ENCODE measurements at regions not wholly inside any gene's neighbourhood (a gene's known extent, or its start where the extent isn't known, plus 50 kb on each side); places are given as distances from the start of the nearest gene placed in this dataset.
"Not testable (repeated sequence)": the region's sequence is repeated elsewhere in the genome, so short reads cannot be mapped to it uniquely, and the experiment has no call there.

DNA sequence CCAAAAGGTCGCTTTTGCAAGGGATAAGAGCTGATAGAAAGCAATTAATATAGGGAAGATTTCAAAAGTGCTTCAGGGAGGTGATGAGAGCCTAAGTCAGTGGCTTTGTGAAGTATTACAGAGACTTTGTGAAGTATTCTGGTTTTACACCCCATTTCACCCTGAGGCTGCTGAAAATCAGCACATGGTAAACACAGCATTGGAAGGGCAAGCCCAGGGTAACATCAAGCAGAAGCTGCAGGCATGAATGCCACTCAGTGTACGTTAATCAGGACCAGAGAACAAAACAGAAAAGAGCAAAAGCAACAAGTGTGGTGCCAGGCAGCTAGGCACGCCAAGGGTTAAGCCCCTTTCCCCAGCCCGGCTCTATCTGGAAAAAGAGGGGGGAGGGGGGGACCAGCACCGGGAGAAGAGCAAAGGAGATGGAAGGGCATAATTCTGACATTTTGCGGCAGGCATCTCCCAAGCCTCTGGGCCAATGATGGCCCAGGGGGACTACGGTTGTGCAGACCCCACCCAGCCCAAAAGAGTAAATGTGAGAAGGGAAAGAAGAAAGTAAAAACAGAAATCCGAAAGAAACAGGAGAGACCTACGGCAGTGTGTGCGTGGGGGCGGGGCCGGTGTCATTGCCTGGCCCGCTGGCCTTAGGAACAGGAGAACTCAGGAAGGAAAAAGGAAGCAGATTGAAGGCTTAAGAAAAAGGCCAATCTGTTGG lies 58.9 kb downstream of the DHRS2 start:
- no peak for FAIRE-seq

GRCh38 chr14:23695664-23695999 lies 59.5 kb downstream of the DHRS2 start:
- FAIRE-seq: no peak

DNA sequence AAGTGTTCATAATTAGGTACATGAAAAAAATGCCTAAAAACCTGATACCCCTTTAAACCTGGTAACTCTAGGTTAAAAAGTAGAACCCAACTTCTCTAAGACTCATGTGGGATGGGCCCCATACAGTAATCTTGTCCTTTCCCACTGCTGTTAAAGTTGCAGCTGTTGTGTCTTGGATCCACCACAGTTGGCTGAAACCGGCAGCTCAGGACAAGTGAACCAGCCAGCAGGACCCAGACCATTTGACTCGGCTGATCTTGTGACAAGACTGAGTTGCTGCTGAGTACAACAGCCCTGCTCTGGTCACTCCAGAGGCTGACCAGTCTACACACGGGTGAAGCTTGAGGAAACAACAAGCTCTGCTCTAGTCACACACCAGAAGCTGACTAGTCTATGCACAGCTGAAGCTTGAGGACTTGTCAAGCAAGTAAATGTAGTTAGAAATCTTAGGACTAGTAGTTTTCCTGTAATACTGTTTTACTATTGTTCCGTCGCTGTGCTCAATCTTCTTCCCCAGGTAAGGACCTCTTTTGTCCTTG lies 60.6 kb downstream of the DHRS2 start:
- FAIRE-seq: no peak

DNA sequence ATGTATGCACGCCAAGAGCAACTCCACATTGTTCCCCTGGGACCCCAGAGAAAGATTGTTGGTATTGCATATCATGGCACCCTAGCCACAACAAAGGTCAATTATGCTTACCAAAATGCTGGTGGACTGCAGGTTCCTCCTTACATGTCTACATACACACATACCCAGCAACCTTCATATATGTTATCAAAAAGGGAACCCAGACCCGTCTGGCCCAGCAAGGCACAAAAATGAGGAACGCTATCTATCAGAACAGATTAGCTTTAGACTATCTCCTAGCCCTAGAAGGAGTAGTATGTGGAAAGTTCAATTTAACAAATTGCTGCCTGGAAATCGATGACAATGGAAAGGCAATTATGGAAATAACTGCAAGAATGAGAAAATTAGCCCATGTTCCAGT lies 61.5 kb downstream of the DHRS2 start:
- peak; percentile 66 for FAIRE-seq

DNA sequence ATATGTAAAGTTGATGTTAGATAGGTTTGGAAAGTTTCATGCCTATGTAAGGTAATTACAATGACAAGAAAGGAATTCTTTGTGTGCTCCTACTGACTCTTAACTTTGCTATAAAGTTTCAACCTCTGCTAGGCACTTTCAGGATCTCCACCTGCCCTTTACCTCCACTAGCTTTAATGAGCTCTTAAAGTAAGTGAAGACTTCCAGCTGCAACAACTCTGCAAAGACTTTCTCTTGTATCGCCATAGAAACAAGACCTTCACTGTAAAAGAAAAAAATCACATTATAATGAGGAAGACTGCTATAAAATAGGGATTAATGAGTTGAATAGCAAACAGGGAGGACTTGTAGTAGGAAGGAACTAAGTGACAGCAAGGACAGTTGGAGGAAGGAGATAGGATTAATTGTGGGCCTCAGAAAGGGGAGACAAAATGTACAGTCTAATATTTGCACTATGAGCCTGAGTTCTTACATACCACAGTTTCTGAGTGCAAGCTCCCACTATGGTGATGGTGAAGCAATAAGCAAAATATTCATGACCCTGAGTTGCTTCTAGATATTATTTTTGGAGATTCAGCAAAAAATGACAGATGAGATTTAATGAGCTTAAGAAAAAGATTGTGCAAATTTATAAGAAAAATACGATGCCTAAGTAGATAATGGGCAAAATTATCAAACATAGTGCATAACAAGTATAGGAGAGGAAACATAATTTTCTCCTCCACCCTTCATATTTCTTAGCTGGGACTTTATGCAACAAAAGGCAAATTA lies 66.7 kb downstream of the DHRS2 start:
- no peak for FAIRE-seq

DNA sequence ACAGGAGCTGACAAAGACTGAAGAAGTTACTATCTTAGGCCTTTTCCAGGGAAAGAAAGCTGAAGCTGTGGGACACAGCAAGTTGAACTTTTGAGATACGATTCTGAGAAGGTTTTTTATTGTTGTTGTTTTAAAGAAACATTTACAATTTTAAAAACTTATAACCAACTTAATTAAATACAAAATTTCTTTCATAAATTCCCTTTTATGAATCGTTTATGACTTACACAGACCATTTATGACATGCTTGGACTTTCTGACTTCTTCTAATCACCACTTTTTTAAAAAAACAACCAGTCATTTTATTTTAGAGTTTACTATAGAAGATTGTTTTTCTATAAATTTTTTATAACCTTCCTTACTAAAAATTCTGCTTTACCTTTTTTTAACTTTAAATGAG lies 68.7 kb downstream of the DHRS2 start:
- FAIRE-seq: no peak

DNA sequence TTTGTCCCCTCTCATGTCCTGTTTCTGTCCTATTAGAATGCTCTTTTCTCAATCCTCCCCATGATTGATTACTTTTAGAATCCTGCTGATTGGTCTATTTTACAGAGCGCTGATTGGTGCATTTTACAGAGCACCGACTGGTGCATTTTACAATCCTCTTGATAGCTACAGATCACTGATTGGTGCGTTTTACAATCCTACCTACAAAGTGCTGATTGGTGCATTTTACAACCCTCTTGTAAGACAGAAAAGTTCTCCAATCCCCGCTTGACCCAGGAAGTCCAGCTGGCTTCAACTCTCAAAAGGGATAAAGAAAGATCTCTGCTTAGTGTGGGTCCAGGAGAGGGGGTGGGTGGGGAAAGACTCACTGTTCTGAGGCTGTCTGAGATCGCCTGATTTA lies 71.3 kb downstream of the DHRS2 start:
- no peak for FAIRE-seq

GRCh38 chr14:23708343-23708742 lies 72.2 kb downstream of the DHRS2 start:
- FAIRE-seq: no peak

- FAIRE-seq: no peak
Observed at GRCh38 chr14:23709923-23710322, 73.8 kb downstream of the DHRS2 start.

GRCh38 chr14:23712287-23712686 lies 76.1 kb downstream of the DHRS2 start:
- FAIRE-seq: no peak

GRCh38 chr14:23719225-23719985 lies 83.2 kb downstream of the DHRS2 start:
- FAIRE-seq: no peak

DNA sequence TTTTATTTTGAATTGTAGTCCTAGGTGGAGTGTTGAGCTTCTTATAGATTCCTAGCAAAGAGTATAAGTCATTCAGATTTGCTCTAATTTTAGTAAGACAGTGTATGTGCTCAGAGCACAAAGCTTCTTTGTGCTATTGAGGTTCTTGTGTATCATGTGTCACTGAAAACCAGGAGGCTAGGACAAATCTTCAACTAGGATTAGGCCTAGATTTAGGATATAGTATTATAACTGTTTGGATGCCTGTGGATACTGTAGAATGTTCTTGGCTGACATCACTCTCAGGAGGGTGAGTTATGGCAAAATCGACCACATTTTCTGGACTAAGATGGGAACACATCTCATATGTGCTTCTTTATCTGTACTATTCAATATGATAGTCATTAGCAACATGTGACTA lies 86.5 kb downstream of the DHRS2 start:
- no peak for FAIRE-seq

- no peak for FAIRE-seq
Observed at GRCh38 chr14:23723911-23724310, 87.7 kb downstream of the DHRS2 start.

DNA sequence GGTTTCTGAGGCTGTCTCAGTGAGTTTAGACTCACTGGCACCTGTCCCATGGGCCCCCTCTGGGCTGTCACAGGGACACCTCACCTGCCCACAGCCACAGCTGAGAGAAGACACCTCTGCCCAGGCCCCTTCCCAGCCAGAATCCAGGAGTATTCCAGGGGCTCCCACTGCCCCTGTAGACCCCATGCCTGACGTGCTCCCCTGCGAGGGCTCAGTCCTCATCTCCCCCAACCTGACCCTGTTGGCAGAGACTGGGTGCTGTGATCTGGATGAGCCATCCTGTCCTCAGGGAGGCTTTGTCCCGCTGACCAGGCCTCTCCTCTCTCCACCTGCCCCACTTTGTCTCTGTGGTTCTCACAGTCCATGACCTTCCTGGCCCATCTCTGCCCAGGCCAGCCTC lies 89.4 kb downstream of the DHRS2 start:
- no peak for FAIRE-seq

DNA sequence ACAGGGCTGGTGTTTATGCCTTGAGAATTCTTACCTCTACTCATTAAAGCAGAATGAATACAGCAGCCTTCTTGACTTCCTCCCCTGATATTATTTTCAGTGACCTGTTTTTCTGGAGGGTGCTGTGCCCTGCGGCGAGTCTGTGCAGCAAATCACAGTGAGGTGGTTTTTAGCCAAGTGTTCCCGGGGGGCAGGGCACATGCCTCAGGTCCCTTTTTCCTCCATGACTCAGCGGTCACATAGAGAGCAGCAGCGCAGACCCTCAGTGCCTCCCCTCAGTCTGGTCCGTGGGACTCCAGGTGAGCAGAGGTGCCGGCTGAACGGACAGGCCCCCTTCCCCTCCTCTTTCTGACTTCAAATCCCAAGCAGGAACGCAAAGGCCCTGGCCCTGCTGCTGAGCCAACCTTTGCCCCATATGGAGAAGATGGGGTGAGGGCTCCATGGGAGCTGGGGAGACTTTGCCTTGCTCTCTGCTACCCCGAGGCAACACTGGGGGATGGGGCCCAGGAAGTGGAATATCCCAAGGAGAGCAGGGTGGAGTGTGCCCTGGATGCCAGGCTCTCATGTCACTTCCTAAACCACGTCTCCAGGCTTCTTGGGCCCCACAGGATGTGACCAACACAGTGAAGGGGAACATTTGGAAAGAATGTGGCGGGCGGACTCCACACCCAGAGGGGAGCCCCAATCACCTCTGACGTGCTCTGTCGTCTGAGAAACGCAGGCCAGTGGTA lies 90.0 kb downstream of the DHRS2 start:
- FAIRE-seq: no peak

- FAIRE-seq: no peak
Observed at GRCh38 chr14:23727566-23728335, 91.6 kb downstream of the DHRS2 start.

DNA sequence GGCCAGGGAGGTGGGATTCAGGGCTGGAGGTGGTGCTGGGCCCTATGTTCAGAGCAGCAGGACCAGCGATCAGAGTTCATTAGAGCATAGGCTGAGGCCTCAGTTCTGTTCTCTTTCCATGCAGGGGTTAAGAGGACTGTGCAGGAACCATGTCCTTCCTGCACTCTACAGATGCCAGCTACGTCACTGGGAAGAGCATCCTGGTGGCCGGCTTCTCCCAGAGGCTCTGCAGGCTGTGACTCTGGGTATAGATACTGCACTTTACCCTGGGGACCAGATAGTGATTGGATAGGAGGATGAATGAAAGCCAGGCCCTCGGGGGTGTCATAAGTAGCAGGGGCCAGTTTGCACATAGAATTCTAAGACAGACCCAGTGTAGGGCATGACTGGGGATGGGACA lies 92.6 kb downstream of the DHRS2 start:
- no peak for FAIRE-seq

DNA sequence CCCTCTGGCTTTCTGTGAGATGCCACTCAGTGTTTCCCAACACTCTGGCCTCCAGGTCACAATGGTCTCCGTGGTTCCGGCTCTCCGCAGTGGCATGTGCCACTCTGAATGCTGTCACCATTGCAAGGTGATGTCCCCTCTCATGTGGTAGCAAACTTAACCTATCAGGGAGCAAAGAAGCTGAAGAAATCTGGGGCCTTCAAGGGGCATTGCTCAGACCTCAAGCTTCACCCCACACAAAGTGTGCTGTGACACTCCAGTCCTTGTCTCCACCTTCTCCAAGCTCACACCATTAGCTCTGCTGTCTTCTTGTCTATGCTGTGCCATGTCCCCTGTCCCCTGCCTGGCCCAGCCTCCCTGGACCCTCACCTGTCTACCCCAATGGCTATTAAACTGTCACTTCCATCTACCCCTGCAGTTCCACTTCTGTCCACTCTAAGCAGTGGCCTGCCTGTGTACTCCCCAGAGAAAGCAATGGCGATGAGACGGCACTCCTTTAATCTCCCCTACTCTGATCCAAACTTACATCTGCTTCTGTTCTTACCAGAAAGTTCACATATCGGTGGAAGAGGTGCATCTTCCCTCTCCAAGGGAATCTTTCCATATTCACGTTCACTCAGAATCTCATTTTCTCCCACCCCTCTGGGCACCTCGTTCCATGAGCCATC lies 93.7 kb downstream of the DHRS2 start:
- no peak for FAIRE-seq

GRCh38 chr14:23735394-23735793 lies 99.2 kb downstream of the DHRS2 start:
- no peak for FAIRE-seq

GRCh38 chr14:23744368-23744767 lies 108.2 kb downstream of the DHRS2 start:
- FAIRE-seq: not testable (repeated sequence)

DNA sequence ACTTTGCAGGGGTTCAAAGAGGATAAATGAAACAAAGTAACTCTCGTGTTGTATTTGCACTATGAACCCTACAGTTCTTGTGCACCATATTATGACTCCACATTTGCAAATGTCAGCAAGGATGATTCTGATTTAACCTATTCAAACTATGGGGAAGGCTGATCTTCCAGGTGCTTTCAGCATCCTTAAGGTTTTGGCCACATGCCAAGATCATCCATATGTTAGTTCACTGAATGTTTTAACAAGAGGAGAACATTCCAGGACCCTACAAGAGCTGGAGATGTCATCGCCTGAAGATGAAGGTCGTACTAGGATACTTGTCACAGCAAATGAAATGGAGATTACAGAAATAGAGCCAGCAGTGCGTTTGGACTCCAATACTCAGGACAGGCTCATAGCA lies 114.2 kb downstream of the DHRS2 start:
- no peak for FAIRE-seq

All from colon (tissue), 2 donors.